Endothelial cell of umbilical vein (primary cell): ENCODE measurements at regions not wholly inside any gene's neighbourhood (a gene's known extent, or its start where the extent isn't known, plus 50 kb on each side); places are given as distances from the start of the nearest gene placed in this dataset.

Source experiments
- BruUV-seq: library from RNA; stranded (reverse); fragments of 400-500 nt; replicated peaks from 2 replicates; lab custom pipeline; 2021; lab: Mats Ljungman, UMichigan
- CTCF ChIA-PET: fragments of 300-600, 350-600 bp; sonication (Branson Sonifier 250); formaldehyde crosslinking; loops from one replicate; lab custom pipeline; 2021; ENCODE audit warnings: antibody characterized with exemption, inconsistent platforms; lab: Charles Lee
- POLR2A ChIA-PET: fragments of 300-600, 350-600 bp; sonication (Branson Sonifier 250); formaldehyde crosslinking; loops from one replicate; lab custom pipeline; 2021; ENCODE audit warnings: antibody characterized with exemption, inconsistent platforms; lab: Charles Lee
- DNase-seq: peaks from one replicate; pipeline ENCODE4 v3.0.0-alpha.2; 2011; ENCODE audit warnings: low read depth, low spot score
- FAIRE-seq: peaks from 2 replicates; lab custom pipeline; 2011; peaks lifted over from hg19 to GRCh38; lab: Jason Lieb, UNC
- H2AFZ ChIP-seq: 2 replicates; pipeline ENCODE4 v1.6.0; 2012; ENCODE audit warnings: low read depth, low read length, control low read depth, inconsistent platforms
- H3K27ac ChIP-seq: 2 replicates; pipeline ENCODE4 v1.5.1; 2011; ENCODE audit warnings: low read depth, mild to moderate bottlenecking, control low read depth, low read length, moderate library complexity; ENCODE audit not compliant: insufficient read depth
- H3K27me3 ChIP-seq, 2 experiments: 2 replicates each; pipeline versions ENCODE4 v1.6.0 to v1.6.1; 2011; ENCODE audit warnings: low read length in 2 of 2, mixed read lengths in 1 of 2; ENCODE audit not compliant: control insufficient read depth in 2 of 2, insufficient read depth in 2 of 2
- H3K36me3 ChIP-seq, 2 experiments: 2 replicates in 1 of 2; 3 replicates in 1 of 2; pipeline ENCODE4 v1.5.1; 2011; ENCODE audit warnings: low read length in 2 of 2, mild to moderate bottlenecking in 1 of 2, moderate library complexity in 1 of 2; ENCODE audit not compliant: control insufficient read depth in 2 of 2, insufficient read depth in 2 of 2; ENCODE audit errors: extremely low read depth in 1 of 2
- H3K4me1 ChIP-seq: 3 replicates; pipeline ENCODE4 v1.5.1; 2011; ENCODE audit warnings: mild to moderate bottlenecking, low read length; ENCODE audit not compliant: control insufficient read depth, insufficient read depth; ENCODE audit errors: extremely low read depth
- H3K4me2 ChIP-seq: 2 replicates; pipeline ENCODE4 v1.6.1; 2011; ENCODE audit warnings: low read length, control low read depth, mixed read lengths; ENCODE audit not compliant: insufficient read depth
- H3K4me3 ChIP-seq, 3 experiments: fragments of 200-600 bp in 1 of 3; sonication (generic), shearing (Covaris generic) in 1 of 3; replicated peaks in 1 of 3; 2 replicates each; pipeline ENCODE4 v1.5.1; 2011 to 2016; ENCODE audit warnings: control low read depth in 3 of 3, low read length in 3 of 3, mild to moderate bottlenecking in 2 of 3, inconsistent platforms in 1 of 3, low read depth in 1 of 3, moderate library complexity in 1 of 3; ENCODE audit not compliant: insufficient read depth in 1 of 3
- H3K79me2 ChIP-seq: 2 replicates; pipeline ENCODE4 v1.6.0; 2012; ENCODE audit warnings: low read length, inconsistent platforms; ENCODE audit not compliant: control insufficient read depth, insufficient read depth
- H3K9ac ChIP-seq: replicated peaks from 2 replicates; pipeline ENCODE3; 2011; ENCODE audit warnings: low read length, control low read depth; ENCODE audit not compliant: insufficient read depth; ENCODE audit errors: extremely low read depth
- H3K9me1 ChIP-seq: replicated peaks from 3 replicates; pipeline ENCODE4 v1.6.0; 2011; ENCODE audit warnings: mild to moderate bottlenecking, low read length; ENCODE audit not compliant: control insufficient read depth, insufficient read depth; ENCODE audit errors: extremely low read depth
- H3K9me3 ChIP-seq: replicated peaks from 2 replicates; pipeline ENCODE4 v1.5.1; 2012; ENCODE audit warnings: low read length, inconsistent platforms; ENCODE audit not compliant: control insufficient read depth, insufficient read depth
- H4K20me1 ChIP-seq: replicated peaks from 2 replicates; pipeline ENCODE3; 2011; ENCODE audit warnings: mild to moderate bottlenecking, low read length; ENCODE audit not compliant: control insufficient read depth, insufficient read depth; ENCODE audit errors: extremely low read depth
- EZH2 ChIP-seq: IDR thresholded peaks from 2 replicates; pipeline ENCODE4 v1.6.1; 2012; ENCODE audit warnings: borderline replicate concordance, low read depth, mild to moderate bottlenecking, moderate library complexity, low read length, inconsistent platforms; ENCODE audit not compliant: severe bottlenecking
- FOS ChIP-seq: IDR thresholded peaks from 2 replicates; pipeline ENCODE4 v1.6.1; 2011; ENCODE audit warnings: mild to moderate bottlenecking, low read length, moderate library complexity, borderline replicate concordance; ENCODE audit not compliant: insufficient read depth
- GATA2 ChIP-seq: IDR thresholded peaks from 2 replicates; pipeline ENCODE4 v1.7.0; 2011; ENCODE audit warnings: low read depth, mild to moderate bottlenecking, moderate library complexity, mixed read lengths, low read length; ENCODE audit not compliant: insufficient read length, insufficient read depth
- JUN ChIP-seq: IDR thresholded peaks from 2 replicates; pipeline ENCODE4 v1.6.1; 2011; ENCODE audit warnings: borderline replicate concordance, low read depth; ENCODE audit not compliant: insufficient read length, insufficient read depth
- MYC ChIP-seq: IDR thresholded peaks from one replicate; pipeline ENCODE4 v1.6.1; 2011; ENCODE audit warnings: mild to moderate bottlenecking, low read depth, low read length
- POLR2A ChIP-seq: IDR thresholded peaks from 2 replicates; pipeline ENCODE4 v1.6.1; 2012; ENCODE audit warnings: low read depth, mild to moderate bottlenecking, control low read depth, low read length
- POLR2AphosphoS5 ChIP-seq: IDR thresholded peaks from 2 replicates; pipeline ENCODE4 v1.6.1; 2012; ENCODE audit warnings: low read depth, mild to moderate bottlenecking, control low read depth, low read length, moderate library complexity; ENCODE audit not compliant: insufficient read depth
- dilution Hi-C: fragments of 300-500 bp; cut with MboI; formaldehyde crosslinking; loops from one replicate; pipeline ENCODE4 v1.15.0; 2019; ENCODE audit warnings: low sequenced_read_pairs; ENCODE audit not compliant: extremely low pct_ligation_motif_present
- intact Hi-C: fragments of 100-400 bp; cut with micrococcal nuclease; formaldehyde crosslinking; loops from one replicate; pipeline ENCODE4 v1.10.0; 2022
- TF ChIP-seq, protein P1 (sequence below): IDR thresholded peaks from 2 replicates; pipeline ENCODE4 v1.6.1; 2011; ENCODE audit not compliant: insufficient read depth, insufficient read length
- TF ChIP-seq, protein P2 (sequence below), 2 donors: IDR thresholded peaks; 1 replicate in 1 of 2; 2 replicates in 1 of 2; pipeline ENCODE4 v1.5.1; 2011; ENCODE audit warnings: low read length in 2 of 2, mild to moderate bottlenecking in 2 of 2, moderate library complexity in 2 of 2, control low read depth in 1 of 2, inconsistent platforms in 1 of 2, low read depth in 1 of 2; ENCODE audit not compliant: insufficient read depth in 1 of 2; ENCODE audit errors: extremely low read depth in 1 of 2

DNA sequence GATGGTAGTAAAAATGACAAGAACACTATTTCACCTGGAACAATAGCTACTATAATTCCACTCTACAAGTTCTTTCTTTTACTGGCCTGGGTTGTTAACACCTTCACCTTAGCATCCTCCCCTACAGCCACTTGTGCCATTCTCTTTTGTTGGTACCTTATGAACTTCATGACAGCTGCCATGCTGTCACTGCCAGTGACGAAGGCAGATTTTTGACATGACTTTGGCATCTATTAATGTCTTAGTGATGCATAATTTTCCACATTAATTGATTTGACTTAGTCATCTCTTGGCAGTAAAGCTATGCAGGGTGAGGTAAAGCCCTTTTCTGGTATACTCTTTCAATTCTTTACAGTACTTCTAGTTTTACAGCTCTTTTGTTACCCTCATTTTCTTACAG is 207.9 kb downstream of the TANC2 start:
- no TSS peak for BruUV-seq
- intact Hi-C loops = no loop called here
- no peak overlapping the region for H3K9ac ChIP-seq
- no peaks in the 10 kb centered on the region for H3K9me3 ChIP-seq
- H3K9me1 ChIP-seq = no peaks in the 10 kb centered on the region
- ChIA-PET CTCF (interaction anchor here (1.3 kb wide), 1 partner anchor 178 kb away, joined by 3 read pairs; no protein-coding TSS in a partner anchor), POLR2A (no interaction called here)
- H3K27ac ChIP-seq = no peak overlapping the region
- no peaks in the 10 kb centered on the region for H4K20me1 ChIP-seq
- no peaks in the 10 kb centered on the region for H3K79me2 ChIP-seq
- TF ChIP-seq EZH2 (no peak), JUN (no peak), POLR2AphosphoS5 (no peak), POLR2A (no peak), FOS (no peak), GATA2 (no peak), MYC (no peak)
- TF ChIP-seq, protein P1, sequence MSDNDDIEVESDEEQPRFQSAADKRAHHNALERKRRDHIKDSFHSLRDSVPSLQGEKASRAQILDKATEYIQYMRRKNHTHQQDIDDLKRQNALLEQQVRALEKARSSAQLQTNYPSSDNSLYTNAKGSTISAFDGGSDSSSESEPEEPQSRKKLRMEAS = no peak
- TF ChIP-seq, protein P2, sequence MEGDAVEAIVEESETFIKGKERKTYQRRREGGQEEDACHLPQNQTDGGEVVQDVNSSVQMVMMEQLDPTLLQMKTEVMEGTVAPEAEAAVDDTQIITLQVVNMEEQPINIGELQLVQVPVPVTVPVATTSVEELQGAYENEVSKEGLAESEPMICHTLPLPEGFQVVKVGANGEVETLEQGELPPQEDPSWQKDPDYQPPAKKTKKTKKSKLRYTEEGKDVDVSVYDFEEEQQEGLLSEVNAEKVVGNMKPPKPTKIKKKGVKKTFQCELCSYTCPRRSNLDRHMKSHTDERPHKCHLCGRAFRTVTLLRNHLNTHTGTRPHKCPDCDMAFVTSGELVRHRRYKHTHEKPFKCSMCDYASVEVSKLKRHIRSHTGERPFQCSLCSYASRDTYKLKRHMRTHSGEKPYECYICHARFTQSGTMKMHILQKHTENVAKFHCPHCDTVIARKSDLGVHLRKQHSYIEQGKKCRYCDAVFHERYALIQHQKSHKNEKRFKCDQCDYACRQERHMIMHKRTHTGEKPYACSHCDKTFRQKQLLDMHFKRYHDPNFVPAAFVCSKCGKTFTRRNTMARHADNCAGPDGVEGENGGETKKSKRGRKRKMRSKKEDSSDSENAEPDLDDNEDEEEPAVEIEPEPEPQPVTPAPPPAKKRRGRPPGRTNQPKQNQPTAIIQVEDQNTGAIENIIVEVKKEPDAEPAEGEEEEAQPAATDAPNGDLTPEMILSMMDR (IDR thresholded peaks at IDR 0.05; ENCODE audit: extremely low read depth in 1 of 2, insufficient read depth in 1 of 2, low read depth in 1 of 2, low read length in 2 of 2) = no peak
- H3K4me3 ChIP-seq = no peak overlapping the region
- no peaks in the 10 kb centered on the region for H3K36me3 ChIP-seq
- dilution Hi-C loops = no loop called here
- peaks cover 11% of the 10 kb centered on the region for H3K4me1 ChIP-seq
- H3K27me3 ChIP-seq = no peaks in the 10 kb centered on the region
- FAIRE-seq (no peak), DNase-seq (peak; percentile 39)
- no peak overlapping the region for H3K4me2 ChIP-seq
- no peak overlapping the region for H2AFZ ChIP-seq
